ENCODE measurements at regions not wholly inside any gene's neighbourhood (a gene's known extent, or its start where the extent isn't known, plus 50 kb on each side); places are given as distances from the start of the nearest gene placed in this dataset.

- no peak for TF ChIP-seq POLR2A (IDR thresholded peaks at IDR 0.05)
- TF ChIP-seq CTCF (IDR thresholded peaks at IDR 0.05): no peak
Observed at GRCh38 chr4:35933901-35934300, 310.4 kb downstream of the ARAP2 start.
